ENCODE measurements at regions not wholly inside any gene's neighbourhood (a gene's known extent, or its start where the extent isn't known, plus 50 kb on each side); places are given as distances from the start of the nearest gene placed in this dataset.

- no peak for TF ChIP-seq PRDM6 (tag by site-specific recombination; IDR thresholded peaks at IDR 0.05)
- no peak for TF ChIP-seq ELK4 (IDR thresholded peaks at IDR 0.05; ENCODE audit: borderline replicate concordance, low read depth, low read length)
- no peak for TF ChIP-seq CTCF (tag by site-specific recombination; IDR thresholded peaks at IDR 0.05)
- TF ChIP-seq ZBTB7A (tag by site-specific recombination; IDR thresholded peaks at IDR 0.05; ENCODE audit: low read depth) = no peak
- TF ChIP-seq ZFP3 (tag by site-specific recombination; IDR thresholded peaks at IDR 0.05; ENCODE audit: low read depth) = no peak
- no peak for TF ChIP-seq REPIN1 (tag by site-specific recombination; IDR thresholded peaks at IDR 0.05; ENCODE audit: low read depth)
- no peak for TF ChIP-seq MZF1 (tag by site-specific recombination; IDR thresholded peaks at IDR 0.05; ENCODE audit: borderline replicate concordance)
- no peak for TF ChIP-seq ZNF155 (tag by site-specific recombination; IDR thresholded peaks at IDR 0.05)
- no peak for TF ChIP-seq ZNF362 (tag by site-specific recombination; IDR thresholded peaks at IDR 0.05)
- TF ChIP-seq SP2 (tag by site-specific recombination; IDR thresholded peaks at IDR 0.05) = no peak
- TF ChIP-seq TCF7L2 (IDR thresholded peaks at IDR 0.05; ENCODE audit: borderline replicate concordance, low read depth, low read length) = no peak
These were observed 151.8 kb upstream of the BTG1 start for GRCh38 chr12:92297405-92297804.
